H4 (cell line): ENCODE measurements at regions not wholly inside any gene's neighbourhood (a gene's known extent, or its start where the extent isn't known, plus 50 kb on each side); places are given as distances from the start of the nearest gene placed in this dataset.

Source experiments
- DNase-seq: peaks from one replicate; pipeline ENCODE4 v3.0.0-alpha.2; 2015; ENCODE audit warnings: low spot score

GRCh38 chr3:141669434-141669833 lies 68.7 kb upstream of the RNF7 start:
- DNase-seq, result no peak

GRCh38 chr3:141677701-141678100 lies 60.4 kb upstream of the RNF7 start:
- no peak for DNase-seq

DNA sequence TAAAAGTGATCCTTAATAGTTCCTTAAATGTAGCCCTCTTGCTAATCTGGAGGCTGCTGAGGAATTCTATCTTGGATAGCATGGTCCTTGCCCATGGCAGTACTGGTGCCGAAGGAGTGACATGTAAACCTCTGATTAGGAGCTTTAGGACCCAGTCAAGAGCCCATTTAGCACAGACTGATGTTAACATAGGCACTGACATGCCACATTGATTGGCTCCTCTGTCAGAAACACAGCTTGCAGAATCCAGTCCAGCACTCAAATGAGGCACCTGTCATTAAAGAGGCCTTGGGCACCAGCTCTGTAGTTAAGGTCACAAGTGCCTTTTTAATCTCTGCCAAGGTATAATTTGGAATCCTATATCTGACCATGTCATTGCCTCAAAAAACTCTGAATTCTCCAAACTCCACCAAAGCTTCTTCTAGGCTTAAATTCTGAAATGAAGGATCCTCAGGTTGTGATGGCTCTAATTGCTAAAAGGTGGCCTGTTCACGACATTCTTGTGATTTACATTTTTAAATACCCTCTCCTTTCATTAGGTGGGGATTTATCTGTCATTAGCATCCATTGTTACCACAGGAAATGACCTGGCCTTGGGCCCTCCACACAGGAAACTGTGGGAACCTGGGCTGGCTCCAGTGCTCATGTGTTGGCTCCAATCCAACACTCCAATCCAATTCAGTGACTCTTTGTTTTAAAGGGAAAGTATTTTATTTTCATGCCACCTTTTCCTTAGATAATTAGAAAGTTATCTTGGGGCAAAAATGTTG lies 57.3 kb upstream of the RNF7 start:
- peak; percentile 68 for DNase-seq

- DNase-seq, result no peak
These were observed 56.7 kb upstream of the RNF7 start for GRCh38 chr3:141681390-141681780.

GRCh38 chr3:141682007-141682406 lies 56.1 kb upstream of the RNF7 start:
- DNase-seq, result no peak

DNA sequence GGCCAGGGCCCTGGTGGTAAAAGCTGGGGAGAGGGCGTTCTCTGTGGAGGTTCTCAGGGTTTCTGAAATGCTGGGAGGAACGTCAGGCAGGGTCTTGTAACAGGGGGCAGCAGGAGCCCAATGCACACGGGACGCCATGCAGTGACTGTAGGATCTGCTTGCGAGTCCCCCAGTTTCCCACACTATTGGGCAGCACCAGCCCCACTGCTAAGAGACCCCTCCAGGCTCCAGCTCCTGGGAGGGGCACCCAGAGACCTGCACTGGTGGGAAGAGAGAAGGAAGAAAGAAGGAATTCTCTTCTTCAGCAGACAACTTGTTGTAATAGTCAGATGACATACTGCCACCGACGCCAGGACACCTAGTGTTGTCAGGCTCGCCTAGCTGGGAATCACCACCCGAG lies 55.2 kb upstream of the RNF7 start:
- DNase-seq, result no peak

GRCh38 chr3:141684758-141685157 lies 53.3 kb upstream of the RNF7 start:
- no peak for DNase-seq

DNA sequence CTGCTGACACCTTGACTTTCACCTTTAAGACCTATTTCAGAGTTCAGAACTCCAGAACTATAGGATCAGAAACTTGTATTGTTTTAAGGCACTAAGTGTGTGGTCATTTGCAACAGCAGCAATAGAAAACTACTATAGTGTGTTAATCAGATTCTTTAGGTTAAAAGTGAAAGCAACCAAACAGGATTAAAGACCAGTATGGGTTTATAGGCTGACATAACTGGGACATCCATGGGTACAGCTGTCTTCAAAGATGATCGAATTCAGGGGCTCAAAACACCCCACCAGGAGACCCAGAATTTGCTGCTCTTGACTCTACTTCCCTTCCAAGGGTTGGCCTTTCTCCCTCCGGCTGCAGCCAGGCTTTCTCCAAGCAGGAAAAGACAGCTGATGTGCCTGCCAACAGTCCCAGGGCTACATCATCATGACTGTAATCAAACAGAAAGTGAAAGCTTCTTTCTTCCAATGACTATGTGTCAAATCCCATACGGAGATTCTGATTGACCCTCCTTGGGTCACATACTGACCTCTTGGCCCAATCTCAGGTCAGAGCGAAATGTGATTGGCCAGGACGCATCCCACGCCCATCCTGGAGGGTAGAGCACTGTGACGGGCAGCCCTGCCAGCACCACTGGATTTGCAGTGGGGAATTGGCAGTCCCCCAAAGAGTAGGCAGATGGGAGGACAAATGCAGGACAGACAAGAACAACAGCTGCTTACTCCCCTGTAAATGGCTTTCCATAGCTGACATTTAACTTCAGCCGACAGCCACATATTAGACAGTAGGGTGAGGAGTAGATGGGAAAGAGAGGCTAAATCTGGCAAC lies 51.4 kb upstream of the RNF7 start:
- peak; percentile 74 for DNase-seq
